Common myeloid progenitor, CD34-positive (primary cell): ENCODE measurements at regions not wholly inside any gene's neighbourhood (a gene's known extent, or its start where the extent isn't known, plus 50 kb on each side); places are given as distances from the start of the nearest gene placed in this dataset.
"Not testable (repeated sequence)": the region's sequence is repeated elsewhere in the genome, so short reads cannot be mapped to it uniquely, and the experiment has no call there.

Source experiments
- CTCF ChIA-PET: fragments of 350-600 bp; sonication (Branson Sonifier 250); formaldehyde crosslinking; loops from one replicate; lab custom pipeline; 2021; ENCODE audit warnings: antibody characterized with exemption; lab: Charles Lee
- POLR2A ChIA-PET: fragments of 350-600 bp; sonication (Branson Sonifier 250); formaldehyde crosslinking; loops from one replicate; lab custom pipeline; 2021; ENCODE audit warnings: antibody characterized with exemption; lab: Charles Lee
- DNase-seq, 3 donors: peaks; one replicate each; pipeline versions ENCODE4 v3.0.0 to v3.0.0-alpha.2; 2013
- H3K27ac ChIP-seq, 2 experiments: 1 replicate in 1 of 2; 2 replicates in 1 of 2; pipeline ENCODE4 v1.7.0; 2013; ENCODE audit warnings: inconsistent platforms in 2 of 2, low read length in 2 of 2, mild to moderate bottlenecking in 2 of 2, low read depth in 1 of 2, moderate library complexity in 1 of 2; ENCODE audit not compliant: severe bottlenecking in 2 of 2, insufficient read depth in 1 of 2, poor library complexity in 1 of 2
- H3K27me3 ChIP-seq, 5 experiments: replicated peaks in 2 of 5; 1 replicate in 3 of 5; 2 replicates in 2 of 5; pipeline versions ENCODE4 v1.6.1 to v1.7.0; 2013; ENCODE audit warnings: low read length in 4 of 5, mild to moderate bottlenecking in 2 of 5, moderate library complexity in 2 of 5, inconsistent platforms in 1 of 5; ENCODE audit not compliant: insufficient read depth in 5 of 5, control insufficient read depth in 4 of 5
- H3K36me3 ChIP-seq, 4 experiments: 1 replicate in 2 of 4; 2 replicates in 2 of 4; pipeline versions ENCODE4 v1.6.1 to v1.7.0; 2013; ENCODE audit warnings: low read length in 3 of 4, control low read depth in 1 of 4, mild to moderate bottlenecking in 1 of 4; ENCODE audit not compliant: control insufficient read depth in 4 of 4, insufficient read depth in 4 of 4
- H3K4me1 ChIP-seq, 4 experiments: 1 replicate in 3 of 4; 2 replicates in 1 of 4; pipeline versions ENCODE4 v1.6.1 to v1.7.1; 2013; ENCODE audit warnings: low read length in 3 of 4, mild to moderate bottlenecking in 3 of 4, control low read depth in 1 of 4, inconsistent platforms in 1 of 4, moderate library complexity in 1 of 4; ENCODE audit not compliant: control insufficient read depth in 4 of 4, insufficient read depth in 4 of 4; ENCODE audit errors: control extremely low read depth in 1 of 4
- H3K4me3 ChIP-seq, 7 experiments: 1 replicate in 4 of 7; 2 replicates in 3 of 7; pipeline versions ENCODE4 v1.5.1 to v1.7.0; 2013; ENCODE audit warnings: mild to moderate bottlenecking in 7 of 7, low read length in 6 of 7, moderate library complexity in 6 of 7, inconsistent platforms in 2 of 7, low read depth in 2 of 7, control low read depth in 1 of 7; ENCODE audit not compliant: insufficient read depth in 4 of 7, control insufficient read depth in 1 of 7; ENCODE audit errors: extremely low read depth in 1 of 7
- H3K9me3 ChIP-seq, 5 experiments: 1 replicate in 4 of 5; 2 replicates in 1 of 5; pipeline versions ENCODE4 v1.6.1 to v1.7.1; 2013; ENCODE audit warnings: low read length in 4 of 5, mild to moderate bottlenecking in 2 of 5, inconsistent platforms in 1 of 5, low read depth in 1 of 5, moderate library complexity in 1 of 5; ENCODE audit not compliant: control insufficient read depth in 4 of 5, insufficient read depth in 2 of 5; ENCODE audit errors: control extremely low read depth in 1 of 5
- WGBS: methylation state at CpG from one replicate; pipeline ENCODE4 v1.1.5; 2013; ENCODE audit not compliant: insufficient coverage; 5-methylcytosine and 5-hydroxymethylcytosine counted together

DNA sequence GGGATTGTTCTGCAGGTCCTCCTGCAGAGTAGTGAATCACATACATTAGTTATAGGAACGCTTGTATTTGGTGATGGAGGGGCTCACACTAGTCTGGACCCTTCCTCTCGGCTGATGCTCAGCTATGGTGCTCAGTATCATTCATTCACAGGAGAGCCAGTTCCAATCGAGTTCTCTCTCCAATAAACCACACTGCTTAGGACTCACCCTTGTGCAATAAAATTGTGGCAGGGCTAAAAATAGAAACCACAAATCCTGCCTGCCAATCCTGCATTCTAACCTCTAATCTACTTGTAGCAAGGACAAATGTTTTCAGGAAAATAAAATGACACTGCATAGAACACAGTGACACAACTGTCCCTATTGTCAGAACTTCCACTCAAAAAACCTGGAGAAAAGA lies 138.4 kb upstream of the TBL1XR1 start:
- H3K27me3 ChIP-seq = no peaks in the 10 kb centered on the region
- peaks cover 34 to 81% (median 49%) of the 10 kb centered on the region in 4 experiments for H3K4me1 ChIP-seq
- 45% methylated on average over 3 of the region's 3 CpGs for WGBS
- H3K36me3 ChIP-seq = no peaks in the 10 kb centered on the region
- ChIA-PET CTCF (no interaction called here), POLR2A (no interaction called here)
- H3K9me3 ChIP-seq = no peaks in the 10 kb centered on the region
- no peak overlapping the region for H3K27ac ChIP-seq
- DNase-seq = peak in 1 of 3 donors; percentile 40
- no peak overlapping the region for H3K4me3 ChIP-seq

DNA sequence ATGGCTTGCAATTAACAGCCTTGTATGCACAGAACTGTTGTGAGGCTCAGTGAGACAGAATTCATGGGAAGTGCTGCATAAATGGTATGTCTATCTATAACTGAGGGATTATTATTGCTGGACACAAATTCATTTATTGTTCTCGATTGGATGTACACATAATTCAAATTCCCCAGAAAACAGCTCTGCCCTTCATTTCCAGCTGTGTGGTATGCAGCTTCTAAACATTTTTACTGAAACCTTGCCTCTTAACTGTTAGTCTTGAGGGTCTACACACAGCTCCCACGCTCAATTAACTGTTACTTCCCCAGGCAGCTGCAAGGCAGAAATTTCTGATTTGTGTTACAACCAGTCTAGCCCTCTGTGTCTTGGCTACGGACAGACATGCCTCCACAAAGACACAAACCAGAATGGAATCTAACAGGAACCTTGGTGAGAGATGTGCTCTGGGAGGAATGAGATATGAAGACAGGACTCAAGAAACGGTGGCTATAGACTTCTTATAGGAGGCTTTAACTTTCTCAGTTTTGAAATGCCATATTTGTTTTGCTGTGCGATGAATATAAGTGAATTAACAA lies 139.7 kb upstream of the TBL1XR1 start:
- POLR2A ChIA-PET = no interaction called here
- WGBS = 86% methylated on average over 3 of the region's 5 CpGs
- H3K36me3 ChIP-seq = no peaks in the 10 kb centered on the region
- peaks cover 35 to 87% (median 50%) of the 10 kb centered on the region in 4 experiments for H3K4me1 ChIP-seq
- H3K4me3 ChIP-seq = no peak overlapping the region
- no peak for DNase-seq
- CTCF ChIA-PET = interaction anchor here (1.2 to 1.4 kb wide), 3 partner anchors 9 to 202 kb away, joined by 3 to 5 read pairs (median 3); no protein-coding TSS in a partner anchor
- no peaks in the 10 kb centered on the region for H3K27me3 ChIP-seq
- H3K27ac ChIP-seq = no peak overlapping the region
- no peaks in the 10 kb centered on the region for H3K9me3 ChIP-seq

DNA sequence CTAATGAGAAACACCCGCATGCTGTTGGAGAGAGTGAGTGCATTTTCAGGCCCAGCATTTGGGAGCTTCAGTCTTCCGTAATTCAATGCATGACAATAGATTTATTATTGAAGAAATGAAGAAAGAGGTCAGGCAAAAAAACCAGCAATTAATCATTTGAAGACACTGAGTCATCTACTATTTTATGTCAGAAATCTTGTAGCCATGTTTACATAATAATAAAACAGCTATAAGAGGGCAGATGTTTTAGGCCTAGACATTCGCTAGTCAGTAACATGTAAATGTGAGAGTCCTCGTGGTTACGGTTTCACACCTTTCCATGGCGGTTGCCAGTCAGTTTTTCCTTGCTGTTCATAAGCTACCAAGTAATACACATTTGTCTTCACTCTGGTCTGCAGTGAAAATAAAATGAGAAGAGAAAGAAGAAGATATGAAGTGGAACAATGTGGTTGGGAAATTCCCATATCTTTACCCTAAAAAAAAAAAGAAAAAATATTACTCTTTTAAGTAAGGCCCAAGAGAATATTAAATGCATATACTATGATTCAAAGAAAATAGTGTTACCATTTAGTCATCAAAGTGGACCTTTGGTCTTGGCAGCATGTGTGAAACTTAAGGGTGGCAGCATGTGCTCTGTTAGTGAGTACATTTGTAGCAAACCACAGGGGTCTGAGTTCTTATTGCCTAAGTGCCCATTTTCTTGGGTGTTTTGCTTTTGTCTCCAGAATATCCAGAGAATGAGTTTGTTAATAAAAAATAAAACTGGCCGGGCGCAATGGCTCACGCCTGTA lies 140.5 kb upstream of the TBL1XR1 start:
- peak in 2 of 3 donors; percentile 69 to 75 for DNase-seq
- 97% methylated on average over 4 of the region's 9 CpGs for WGBS
- H3K27me3 ChIP-seq = no peaks in the 10 kb centered on the region
- POLR2A ChIA-PET = interaction anchor here (1.1 kb wide), 1 partner anchor 23 kb away, joined by 7 read pairs; no protein-coding TSS in a partner anchor
- peaks cover 33 to 80% (median 48%) of the 10 kb centered on the region in 4 experiments for H3K4me1 ChIP-seq
- H3K4me3 ChIP-seq = no peak overlapping the region
- H3K36me3 ChIP-seq = no peaks in the 10 kb centered on the region
- CTCF ChIA-PET = interaction anchor here (0.8 to 2.4 kb wide), 6 partner anchors 10 to 201 kb away, joined by 3 to 9 read pairs (median 4); no protein-coding TSS in a partner anchor
- no peak overlapping the region for H3K27ac ChIP-seq
- H3K9me3 ChIP-seq = no peaks in the 10 kb centered on the region

DNA sequence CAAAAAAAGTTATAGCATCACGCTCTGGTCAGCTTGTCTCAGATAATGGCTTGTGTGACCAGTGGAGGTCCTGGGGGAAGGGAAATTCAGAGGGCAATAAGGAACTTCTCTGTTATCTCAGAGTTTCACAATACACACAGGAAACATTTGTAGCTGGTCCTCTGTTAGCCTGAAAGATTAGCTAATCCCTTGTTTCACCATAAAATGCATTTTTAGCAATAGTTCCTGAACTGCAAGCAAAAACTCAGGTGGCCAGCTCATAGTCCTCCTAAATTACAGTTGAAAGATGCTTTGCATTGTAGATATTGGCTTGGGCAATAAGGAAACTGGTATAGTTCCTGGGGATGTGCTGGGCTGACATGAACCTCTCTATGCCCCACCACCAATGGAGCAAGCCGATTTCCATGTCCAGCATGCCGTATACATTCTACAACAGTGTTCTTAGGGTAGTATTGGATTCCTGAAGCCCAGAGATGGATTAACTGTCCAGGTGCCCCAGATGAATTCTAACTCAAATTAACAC lies 141.5 kb upstream of the TBL1XR1 start:
- H3K27ac ChIP-seq = peak overlapping the region in 1 of 2 experiments; percentile 49
- WGBS = no CpG with 5 or more reads among the region's 3 CpGs
- ChIA-PET POLR2A (interaction anchor here (1.1 kb wide), 1 partner anchor 22 kb away, joined by 7 read pairs; no protein-coding TSS in a partner anchor), CTCF (interaction anchor here (0.9 to 2.4 kb wide), 4 partner anchors 10 to 140 kb away, joined by 3 to 9 read pairs (median 4); no protein-coding TSS in a partner anchor)
- no peaks in the 10 kb centered on the region for H3K27me3 ChIP-seq
- peak overlapping the region in 2 of 7 experiments; percentile 42 to 51 for H3K4me3 ChIP-seq
- no peaks in the 10 kb centered on the region for H3K36me3 ChIP-seq
- DNase-seq = peak; percentile 56 to 83 (median 71)
- H3K9me3 ChIP-seq = no peaks in the 10 kb centered on the region
- peaks cover 25 to 78% (median 39%) of the 10 kb centered on the region in 4 experiments for H3K4me1 ChIP-seq

DNA sequence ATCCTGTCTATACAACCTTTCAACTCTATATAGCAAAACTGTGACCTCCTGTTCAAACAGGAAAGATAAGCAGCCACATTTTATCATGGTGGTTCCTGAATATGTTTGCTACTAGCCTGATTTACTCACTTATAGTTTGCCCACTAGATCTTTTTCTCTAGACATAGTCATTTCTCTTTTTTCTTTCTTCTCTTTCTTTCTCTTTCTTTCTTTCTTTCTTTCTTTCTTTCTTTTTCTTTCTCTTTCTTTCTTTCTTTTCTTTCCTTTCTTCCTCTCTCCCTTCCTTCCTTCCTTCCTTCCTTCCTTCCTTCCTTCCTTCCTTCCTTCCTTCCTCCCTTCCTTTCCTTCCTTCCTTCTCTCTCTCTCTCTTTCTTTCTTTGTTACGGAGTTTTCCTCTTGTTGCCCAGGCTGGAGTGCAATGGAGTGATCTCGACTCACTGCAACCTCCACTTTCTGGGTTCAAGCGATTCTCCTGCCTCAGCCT lies 142.0 kb upstream of the TBL1XR1 start:
- CTCF ChIA-PET = interaction anchor here (0.9 to 2.4 kb wide), 4 partner anchors 11 to 140 kb away, joined by 3 to 9 read pairs (median 4); no protein-coding TSS in a partner anchor

DNA sequence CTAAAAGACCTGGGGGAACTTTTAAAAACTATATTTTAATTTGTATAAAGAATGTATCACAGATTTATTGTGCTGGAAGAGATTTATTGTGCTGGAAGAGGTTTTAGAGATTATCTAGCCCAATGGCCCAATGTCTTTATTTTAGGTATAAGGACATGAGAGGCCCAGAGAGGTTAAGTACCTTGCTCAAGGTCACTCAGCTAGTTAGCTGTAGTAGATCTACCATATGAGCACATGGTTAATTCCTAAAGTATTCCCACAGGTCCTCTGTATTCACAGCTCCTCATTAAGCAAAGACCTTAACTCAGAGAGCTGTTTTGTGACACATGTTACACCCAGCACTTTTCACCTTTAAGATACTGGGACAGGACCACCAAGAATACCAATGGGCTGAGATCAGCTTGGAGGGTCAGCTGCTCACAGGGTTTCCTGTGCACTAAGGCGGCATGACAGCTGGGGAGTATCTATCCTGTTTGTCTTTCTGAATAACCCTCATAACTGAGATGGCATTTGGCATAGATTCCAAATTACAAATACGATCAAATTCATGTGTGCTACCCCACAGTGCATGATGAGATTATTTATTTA lies 143.1 kb upstream of the TBL1XR1 start:
- H3K27me3 ChIP-seq = no peaks in the 10 kb centered on the region
- WGBS = 88% methylated on average over 1 of the region's 2 CpGs
- H3K9me3 ChIP-seq = no peaks in the 10 kb centered on the region
- no peak for DNase-seq
- no peak overlapping the region for H3K27ac ChIP-seq
- ChIA-PET CTCF (no interaction called here), POLR2A (no interaction called here)
- H3K4me1 ChIP-seq = peaks cover 28 to 76% (median 42%) of the 10 kb centered on the region in 4 experiments
- H3K4me3 ChIP-seq = no peak overlapping the region
- H3K36me3 ChIP-seq = no peaks in the 10 kb centered on the region

More for the DNA sequence above, 142.0 kb upstream of the TBL1XR1 start:
- DNase-seq = peak in 2 of 3 donors; percentile 61 to 75
- not testable (repeated sequence) for H3K9me3 ChIP-seq, H3K36me3 ChIP-seq, H3K27me3 ChIP-seq
- peak overlapping the region in 1 of 2 experiments; percentile 49 for H3K27ac ChIP-seq
- peak overlapping the region in 1 of 7 experiments; percentile 42 for H3K4me3 ChIP-seq
- H3K4me1 ChIP-seq = peaks cover 22 to 77% (median 36%) of the 10 kb centered on the region in 4 experiments
- POLR2A ChIA-PET = interaction anchor here (1.1 kb wide), 1 partner anchor 21 kb away, joined by 7 read pairs; no protein-coding TSS in a partner anchor
- WGBS = no CpG with 5 or more reads among the region's 3 CpGs
